ENCODE measurements at regions not wholly inside any gene's neighbourhood (a gene's known extent, or its start where the extent isn't known, plus 50 kb on each side); places are given as distances from the start of the nearest gene placed in this dataset.

- Histone ChIP-seq H3K36me3 (ENCODE audit: control insufficient read depth in 1 of 2, insufficient read depth in 2 of 2, low read depth in 1 of 2, low read length in 2 of 2) (no peaks in the 10 kb centered on the region), H3K27me3 (ENCODE audit: control insufficient read depth in 1 of 2, insufficient read depth in 1 of 2, low read length in 2 of 2) (no peaks in the 10 kb centered on the region), H4K8ac (ENCODE audit: low read length) (no peak overlapping the region), H2BK120ac (ENCODE audit: low read depth, low read length) (no peak overlapping the region), H2AK5ac (ENCODE audit: low read length, severe bottlenecking) (no peak overlapping the region), H3K14ac (ENCODE audit: low read length in 2 of 2) (no peak overlapping the region), H3K27ac (ENCODE audit: low read length, poor library complexity, severe bottlenecking) (no peak overlapping the region), H4K91ac (ENCODE audit: low read length) (no peak overlapping the region), H3K9me3 (ENCODE audit: control insufficient read depth, low read length) (peaks cover 2% of the 10 kb centered on the region), H3K4ac (ENCODE audit: low read depth in 1 of 2, low read length in 2 of 2) (no peak overlapping the region), H3K4me2 (ENCODE audit: low read length, poor library complexity, severe bottlenecking) (no peak overlapping the region), H3K79me1 (replicated peaks; ENCODE audit: low read length, poor library complexity, severe bottlenecking) (no peaks in the 10 kb centered on the region), H3K9ac (ENCODE audit: low read length) (no peak overlapping the region), H3K4me3 (ENCODE audit: insufficient read depth in 1 of 2, low read depth in 1 of 2, low read length in 2 of 2) (no peak overlapping the region), H3K23ac (ENCODE audit: low read length in 2 of 2) (no peak overlapping the region), H2AFZ (ENCODE audit: low read depth, low read length) (no peak overlapping the region), H2BK5ac (ENCODE audit: low read depth, low read length, poor library complexity, severe bottlenecking) (no peak overlapping the region), H2BK12ac (ENCODE audit: low read length in 2 of 2) (no peak overlapping the region), H2BK15ac (ENCODE audit: low read depth, poor library complexity, severe bottlenecking) (no peak overlapping the region), H3K18ac (ENCODE audit: low read depth in 1 of 2, low read length in 2 of 2) (no peak overlapping the region), H3K4me1 (ENCODE audit: control insufficient read depth, insufficient read depth, low read depth, low read length) (no peaks in the 10 kb centered on the region)
- no CpG with 5 or more reads among the region's 1 CpG for WGBS
- no peak for DNase-seq
These were observed 936.1 kb downstream of the PLOD2 start for GRCh38 chr3:145224886-145225285.

- no peaks in the 10 kb centered on the region for H3K4me1 ChIP-seq (ENCODE audit: control insufficient read depth, insufficient read depth, low read depth, low read length)
- no peak overlapping the region for H3K27ac ChIP-seq (ENCODE audit: low read length, poor library complexity, severe bottlenecking)
- H3K18ac ChIP-seq (ENCODE audit: low read depth in 1 of 2, low read length in 2 of 2) = no peak overlapping the region
- H2AK5ac ChIP-seq (ENCODE audit: low read length, severe bottlenecking) = no peak overlapping the region
- no peak overlapping the region for H3K4me3 ChIP-seq (ENCODE audit: insufficient read depth in 1 of 2, low read depth in 1 of 2, low read length in 2 of 2)
- no peak overlapping the region for H2BK5ac ChIP-seq (ENCODE audit: low read depth, low read length, poor library complexity, severe bottlenecking)
- H3K14ac ChIP-seq (ENCODE audit: low read length in 2 of 2) = no peak overlapping the region
- no peak overlapping the region for H4K8ac ChIP-seq (ENCODE audit: low read length)
- H2AFZ ChIP-seq (ENCODE audit: low read depth, low read length) = no peak overlapping the region
- peaks cover 18% of the 10 kb centered on the region for H3K9me3 ChIP-seq (ENCODE audit: control insufficient read depth, low read length)
- H3K36me3 ChIP-seq (ENCODE audit: control insufficient read depth in 1 of 2, insufficient read depth in 2 of 2, low read depth in 1 of 2, low read length in 2 of 2) = no peaks in the 10 kb centered on the region
- no peak overlapping the region for H3K4ac ChIP-seq (ENCODE audit: low read depth in 1 of 2, low read length in 2 of 2)
- H4K91ac ChIP-seq (ENCODE audit: low read length) = no peak overlapping the region
- no peak overlapping the region for H2BK15ac ChIP-seq (ENCODE audit: low read depth, poor library complexity, severe bottlenecking)
- H3K9ac ChIP-seq (ENCODE audit: low read length) = no peak overlapping the region
- H2BK12ac ChIP-seq (ENCODE audit: low read length in 2 of 2) = no peak overlapping the region
- DNase-seq = peak; percentile 68
- H3K23ac ChIP-seq (ENCODE audit: low read length in 2 of 2) = no peak overlapping the region
- no peaks in the 10 kb centered on the region for H3K79me1 ChIP-seq (replicated peaks; ENCODE audit: low read length, poor library complexity, severe bottlenecking)
- H3K4me2 ChIP-seq (ENCODE audit: low read length, poor library complexity, severe bottlenecking) = no peak overlapping the region
- no peak overlapping the region for H2BK120ac ChIP-seq (ENCODE audit: low read depth, low read length)
- H3K27me3 ChIP-seq (ENCODE audit: control insufficient read depth in 1 of 2, insufficient read depth in 1 of 2, low read length in 2 of 2) = no peaks in the 10 kb centered on the region
These were observed 917.1 kb downstream of the PLOD2 start for GRCh38 chr3:145243875-145244274.

GRCh38 chr3:145244327-145244726 lies 916.7 kb downstream of the PLOD2 start:
- Histone ChIP-seq H3K14ac (ENCODE audit: low read length in 2 of 2) (peak overlapping the region in 1 of 2 experiments; percentile 22), H2BK120ac (ENCODE audit: low read depth, low read length) (no peak overlapping the region), H2AK5ac (ENCODE audit: low read length, severe bottlenecking) (no peak overlapping the region), H2AFZ (ENCODE audit: low read depth, low read length) (no peak overlapping the region), H3K18ac (ENCODE audit: low read depth in 1 of 2, low read length in 2 of 2) (peak overlapping the region in 1 of 2 experiments; percentile 64), H3K23ac (ENCODE audit: low read length in 2 of 2) (no peak overlapping the region), H3K9ac (ENCODE audit: low read length) (no peak overlapping the region), H3K4ac (ENCODE audit: low read depth in 1 of 2, low read length in 2 of 2) (peak overlapping the region in 1 of 2 experiments; percentile 30), H2BK5ac (ENCODE audit: low read depth, low read length, poor library complexity, severe bottlenecking) (no peak overlapping the region), H4K91ac (ENCODE audit: low read length) (no peak overlapping the region), H3K27ac (ENCODE audit: low read length, poor library complexity, severe bottlenecking) (no peak overlapping the region), H2BK15ac (ENCODE audit: low read depth, poor library complexity, severe bottlenecking) (no peak overlapping the region), H3K27me3 (ENCODE audit: control insufficient read depth in 1 of 2, insufficient read depth in 1 of 2, low read length in 2 of 2) (no peaks in the 10 kb centered on the region), H3K4me3 (ENCODE audit: insufficient read depth in 1 of 2, low read depth in 1 of 2, low read length in 2 of 2) (no peak overlapping the region), H3K9me3 (ENCODE audit: control insufficient read depth, low read length) (peaks cover 21% of the 10 kb centered on the region), H3K4me1 (ENCODE audit: control insufficient read depth, insufficient read depth, low read depth, low read length) (no peaks in the 10 kb centered on the region), H2BK12ac (ENCODE audit: low read length in 2 of 2) (no peak overlapping the region), H3K4me2 (ENCODE audit: low read length, poor library complexity, severe bottlenecking) (no peak overlapping the region), H3K36me3 (ENCODE audit: control insufficient read depth in 1 of 2, insufficient read depth in 2 of 2, low read depth in 1 of 2, low read length in 2 of 2) (no peaks in the 10 kb centered on the region), H3K79me1 (replicated peaks; ENCODE audit: low read length, poor library complexity, severe bottlenecking) (no peaks in the 10 kb centered on the region), H4K8ac (ENCODE audit: low read length) (no peak overlapping the region)
- WGBS = 67% methylated on average over 1 of the region's 1 CpG
- no peak for DNase-seq

- Histone ChIP-seq H3K4ac (ENCODE audit: low read depth in 1 of 2, low read length in 2 of 2) (no peak overlapping the region), H4K8ac (ENCODE audit: low read length) (no peak overlapping the region), H3K27ac (ENCODE audit: low read length, poor library complexity, severe bottlenecking) (no peak overlapping the region), H2BK120ac (ENCODE audit: low read depth, low read length) (no peak overlapping the region), H3K4me1 (ENCODE audit: control insufficient read depth, insufficient read depth, low read depth, low read length) (no peaks in the 10 kb centered on the region), H3K23ac (ENCODE audit: low read length in 2 of 2) (no peak overlapping the region), H2AK5ac (ENCODE audit: low read length, severe bottlenecking) (no peak overlapping the region), H4K91ac (ENCODE audit: low read length) (no peak overlapping the region), H3K27me3 (ENCODE audit: control insufficient read depth in 1 of 2, insufficient read depth in 1 of 2, low read length in 2 of 2) (no peaks in the 10 kb centered on the region), H3K9me3 (ENCODE audit: control insufficient read depth, low read length) (peaks cover 24% of the 10 kb centered on the region), H3K4me3 (ENCODE audit: insufficient read depth in 1 of 2, low read depth in 1 of 2, low read length in 2 of 2) (no peak overlapping the region), H3K36me3 (ENCODE audit: control insufficient read depth in 1 of 2, insufficient read depth in 2 of 2, low read depth in 1 of 2, low read length in 2 of 2) (no peaks in the 10 kb centered on the region), H3K4me2 (ENCODE audit: low read length, poor library complexity, severe bottlenecking) (no peak overlapping the region), H2AFZ (ENCODE audit: low read depth, low read length) (no peak overlapping the region), H3K79me1 (replicated peaks; ENCODE audit: low read length, poor library complexity, severe bottlenecking) (no peaks in the 10 kb centered on the region), H3K18ac (ENCODE audit: low read depth in 1 of 2, low read length in 2 of 2) (no peak overlapping the region), H3K9ac (ENCODE audit: low read length) (no peak overlapping the region), H3K14ac (ENCODE audit: low read length in 2 of 2) (no peak overlapping the region), H2BK12ac (ENCODE audit: low read length in 2 of 2) (no peak overlapping the region), H2BK15ac (ENCODE audit: low read depth, poor library complexity, severe bottlenecking) (no peak overlapping the region), H2BK5ac (ENCODE audit: low read depth, low read length, poor library complexity, severe bottlenecking) (no peak overlapping the region)
- DNase-seq = no peak
- WGBS = 100% methylated on average over 1 of the region's 1 CpG
These were observed 914.7 kb downstream of the PLOD2 start for GRCh38 chr3:145246291-145246690.
